ENCODE measurements at regions not wholly inside any gene's neighbourhood (a gene's known extent, or its start where the extent isn't known, plus 50 kb on each side); places are given as distances from the start of the nearest gene placed in this dataset.
"Not testable (repeated sequence)": the region's sequence is repeated elsewhere in the genome, so short reads cannot be mapped to it uniquely, and the experiment has no call there.

DNA sequence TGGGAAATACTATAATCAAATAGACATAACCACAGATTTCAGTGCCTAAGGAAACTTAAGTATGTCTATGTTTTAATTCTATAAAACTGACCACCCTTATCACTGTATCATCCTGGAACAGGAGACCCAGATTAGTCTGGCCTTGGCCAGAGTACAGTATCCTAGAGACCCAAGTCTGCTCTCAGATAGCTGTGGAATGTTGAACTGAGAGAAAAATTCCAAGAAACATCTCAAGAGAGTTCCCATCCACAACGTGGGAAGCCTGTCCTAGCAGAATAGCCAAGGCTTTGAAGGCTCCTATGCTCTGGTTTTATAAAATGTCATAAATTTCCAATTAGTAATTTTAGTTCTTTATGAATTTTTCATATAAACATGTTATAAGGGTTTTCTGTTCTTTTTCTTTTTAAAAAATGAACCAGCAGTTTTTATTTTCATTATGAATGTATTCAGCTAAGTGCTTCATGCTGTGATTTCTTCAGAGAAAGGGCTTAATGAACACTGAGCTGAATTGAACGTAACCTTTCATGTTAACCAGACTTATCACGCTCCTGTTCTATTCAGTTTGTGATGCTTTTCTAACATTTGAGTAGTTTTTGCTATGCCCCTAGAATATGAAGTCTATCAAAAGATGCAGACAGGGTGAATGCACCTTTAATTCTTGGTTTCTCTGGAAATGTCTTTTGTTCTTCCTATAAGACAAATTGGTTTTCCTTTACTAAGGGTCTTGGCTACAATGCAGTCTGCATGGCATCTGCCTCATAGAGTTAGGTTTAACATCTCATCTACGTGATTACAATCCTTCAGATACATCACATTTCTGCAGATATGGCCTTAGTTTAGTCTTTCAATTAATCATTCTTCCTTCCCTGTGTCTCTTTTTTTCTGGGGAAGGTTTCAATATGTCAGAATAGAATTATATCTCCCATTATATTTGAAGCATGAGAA is 230.8 kb downstream of the CYLC2 start:
- in situ Hi-C loops (cut with HindIII; ENCODE audit: low pct_ligation_motif_present, low pct_unique_long_range_greater_than_20kb, low sequenced_read_pairs) = no loop called here
- DNase-seq = no peak

DNA sequence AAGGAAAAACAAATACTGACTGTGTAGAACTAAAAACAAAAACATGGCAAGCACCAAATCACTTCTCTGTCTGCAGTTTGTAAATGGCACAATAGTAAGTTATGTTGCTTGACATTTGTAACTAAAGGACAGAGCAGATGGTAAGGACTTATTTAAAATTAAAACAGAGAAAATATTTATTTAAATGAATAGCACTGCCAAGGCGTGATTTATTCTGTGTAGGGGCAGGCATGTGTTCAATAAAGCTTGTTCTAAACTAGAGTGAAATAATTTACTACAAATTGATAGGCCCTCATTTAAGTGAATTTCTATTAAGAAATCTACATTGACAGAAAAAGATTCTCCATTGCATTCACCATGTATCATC is 231.5 kb downstream of the CYLC2 start:
- no peak for DNase-seq
- in situ Hi-C loops (cut with HindIII; ENCODE audit: low pct_ligation_motif_present, low pct_unique_long_range_greater_than_20kb, low sequenced_read_pairs) = no loop called here

DNA sequence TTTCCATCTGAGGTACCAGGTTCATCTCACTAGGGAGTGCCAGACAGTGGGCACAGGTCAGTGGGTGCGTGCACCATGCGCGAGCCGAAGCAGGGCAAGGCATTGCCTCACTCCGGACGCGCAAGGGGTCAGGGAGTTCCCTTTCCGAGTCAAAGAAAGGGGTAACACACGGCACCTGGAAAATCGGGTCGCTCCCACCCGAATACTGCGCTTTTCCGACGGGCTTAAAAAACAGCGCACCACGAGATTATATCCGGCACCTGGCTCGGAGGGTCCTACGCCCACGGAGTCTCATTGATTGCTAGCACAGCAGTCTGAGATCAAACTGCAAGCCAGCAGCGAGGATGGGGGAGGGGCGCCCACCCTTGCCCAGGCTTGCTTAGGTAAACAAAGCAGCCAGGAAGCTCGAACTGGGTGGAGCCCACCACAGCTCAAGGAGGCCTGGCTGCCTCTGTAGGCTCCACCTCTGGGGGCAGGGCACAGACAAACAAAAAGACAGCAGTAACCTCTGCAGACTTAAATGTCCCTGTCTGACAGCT is 242.5 kb downstream of the CYLC2 start:
- DNase-seq; in situ Hi-C loops (cut with HindIII; ENCODE audit: low pct_ligation_motif_present, low pct_unique_long_range_greater_than_20kb, low sequenced_read_pairs): not testable (repeated sequence)

DNA sequence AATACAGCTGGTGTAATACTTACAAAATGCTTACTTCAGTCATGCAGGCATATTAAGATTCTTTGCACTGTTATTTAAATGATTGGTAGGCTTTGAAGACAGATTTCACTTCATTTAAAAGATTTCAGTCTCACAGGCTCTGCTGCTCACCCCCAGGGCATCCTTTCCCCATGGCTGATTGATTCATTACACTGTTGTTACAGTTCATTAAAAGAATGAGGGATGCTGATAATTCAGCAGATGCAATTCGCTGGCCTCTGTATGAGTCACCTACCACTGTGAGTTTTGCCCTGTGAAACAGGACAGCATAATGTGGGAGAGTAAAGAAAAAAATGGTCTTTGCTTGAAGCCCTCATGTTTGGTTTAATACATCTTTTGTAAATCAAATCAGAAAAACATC is 246.9 kb downstream of the CYLC2 start:
- DNase-seq = no peak
- in situ Hi-C loops (cut with HindIII; ENCODE audit: low pct_ligation_motif_present, low pct_unique_long_range_greater_than_20kb, low sequenced_read_pairs) = no loop called here

DNA sequence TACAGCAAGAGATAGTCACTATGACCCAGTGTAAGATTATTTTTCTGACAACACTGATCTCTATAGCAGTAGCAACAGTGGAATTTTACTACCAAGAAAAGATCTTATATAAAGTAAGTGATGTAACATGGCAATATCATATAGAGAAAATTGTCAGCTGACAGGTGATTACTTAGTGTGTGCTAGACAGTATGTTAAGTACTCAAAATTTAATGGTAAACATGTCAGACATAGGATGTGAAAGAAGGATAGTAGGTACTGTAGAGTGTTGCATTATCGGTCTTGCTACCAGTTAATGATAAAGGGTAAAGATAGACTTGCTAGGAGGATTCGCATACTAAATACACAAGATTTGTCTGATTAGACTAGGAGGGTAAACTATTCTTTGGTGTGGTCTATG is 247.4 kb downstream of the CYLC2 start:
- in situ Hi-C loops (cut with HindIII; ENCODE audit: low pct_ligation_motif_present, low pct_unique_long_range_greater_than_20kb, low sequenced_read_pairs) = no loop called here

DNA sequence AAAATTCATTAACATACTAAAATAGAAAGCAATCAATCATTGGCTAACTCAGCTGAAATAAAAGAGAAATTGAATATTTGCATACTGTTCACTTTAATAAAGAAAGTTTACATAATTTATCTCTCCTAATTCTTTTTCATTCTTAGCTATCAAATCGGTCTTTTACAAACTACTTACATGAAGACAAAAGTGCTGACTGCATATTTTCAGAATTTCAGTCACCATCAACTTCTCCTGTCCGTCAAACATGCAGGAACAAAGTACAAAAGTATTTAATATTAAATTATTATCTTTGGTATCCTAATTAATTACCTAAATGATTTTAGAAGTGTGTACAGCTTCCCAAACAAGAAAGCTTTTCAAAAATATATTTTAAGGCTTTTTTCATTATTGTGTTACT is 248.4 kb downstream of the CYLC2 start:
- in situ Hi-C loops (cut with HindIII; ENCODE audit: low pct_ligation_motif_present, low pct_unique_long_range_greater_than_20kb, low sequenced_read_pairs) = no loop called here
- DNase-seq = no peak

More for the DNA sequence above, 247.4 kb downstream of the CYLC2 start:
- no peak for DNase-seq

DNA sequence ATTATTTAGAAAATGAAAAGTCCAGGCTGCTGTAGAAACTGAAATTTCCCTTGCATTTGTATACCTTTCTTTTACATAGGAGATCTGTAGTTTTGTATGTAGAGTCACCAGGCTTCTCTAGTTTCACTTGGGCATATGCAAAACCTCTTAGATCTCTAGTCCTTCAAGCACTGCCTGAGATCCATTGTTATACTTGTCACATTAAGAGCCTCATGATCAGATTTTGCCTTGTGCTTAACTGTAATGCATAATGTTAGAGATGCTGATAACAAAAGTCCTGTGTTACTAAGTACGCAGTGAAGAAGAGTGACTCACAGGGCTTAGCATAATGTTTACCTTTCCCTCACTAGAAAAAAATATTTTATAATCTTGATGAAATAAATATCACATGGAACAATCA is 250.2 kb downstream of the CYLC2 start:
- DNase-seq = no peak
- in situ Hi-C loops (cut with HindIII; ENCODE audit: low pct_ligation_motif_present, low pct_unique_long_range_greater_than_20kb, low sequenced_read_pairs) = no loop called here

DNA sequence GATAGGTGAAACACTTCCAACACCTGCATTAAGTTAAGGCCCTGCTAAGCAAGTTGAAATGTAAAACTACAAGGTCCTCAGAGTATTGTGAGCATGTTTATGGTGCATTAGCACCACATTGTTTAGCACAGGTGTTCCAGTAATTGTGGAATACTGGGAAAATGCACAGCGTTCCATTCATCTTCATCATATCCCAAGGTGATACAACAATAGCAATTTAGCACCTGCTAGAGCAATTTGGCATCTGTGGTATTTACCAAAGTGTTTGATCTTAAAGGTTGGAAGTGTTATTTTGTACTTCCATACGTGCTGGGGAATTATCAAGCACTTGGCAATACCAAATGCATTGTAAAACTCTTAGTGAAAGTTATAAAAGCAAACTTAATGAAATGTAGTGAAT is 266.8 kb downstream of the CYLC2 start:
- in situ Hi-C loops (cut with HindIII; ENCODE audit: low pct_ligation_motif_present, low pct_unique_long_range_greater_than_20kb, low sequenced_read_pairs) = no loop called here
- DNase-seq = no peak

DNA sequence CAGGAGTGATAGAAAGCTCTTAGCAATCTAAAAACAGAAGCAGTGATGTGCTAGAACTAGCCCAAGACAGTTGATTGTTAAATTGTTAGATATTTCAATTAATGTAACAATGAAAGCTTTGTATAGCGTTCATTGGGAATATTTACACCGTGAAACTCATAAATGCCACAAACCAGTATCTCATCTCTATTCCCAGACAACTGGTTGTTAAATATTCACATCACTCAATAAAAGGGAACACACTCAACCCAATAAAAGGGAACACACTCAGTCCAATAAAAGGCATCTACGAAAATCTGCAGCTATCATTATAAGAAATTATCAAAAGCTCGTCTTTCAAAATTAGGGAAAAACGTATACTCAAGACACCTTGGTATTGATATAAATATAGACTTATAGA is 270.9 kb downstream of the CYLC2 start:
- in situ Hi-C loops (cut with HindIII; ENCODE audit: low pct_ligation_motif_present, low pct_unique_long_range_greater_than_20kb, low sequenced_read_pairs) = no loop called here

DNA sequence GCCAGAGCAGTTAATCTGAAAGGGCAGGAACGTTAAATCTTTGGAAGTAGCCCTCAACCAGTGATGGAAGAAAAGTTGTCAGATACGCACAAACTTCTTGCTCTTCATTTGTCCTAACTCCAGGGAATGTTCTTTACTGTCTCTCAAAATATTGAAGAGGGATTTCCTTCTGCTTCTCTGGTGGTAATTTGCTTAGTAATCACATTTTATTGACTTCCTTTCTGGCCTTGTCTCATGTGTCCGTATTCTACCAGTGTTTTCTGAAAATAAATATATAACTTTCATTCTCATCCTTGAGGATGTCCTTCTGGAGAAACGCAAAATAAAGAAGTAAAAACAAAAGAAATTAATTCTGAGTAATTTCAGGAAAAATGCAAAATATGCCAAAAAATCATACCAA is 282.1 kb downstream of the CYLC2 start:
- no peak for DNase-seq
- in situ Hi-C loops (cut with HindIII; ENCODE audit: low pct_ligation_motif_present, low pct_unique_long_range_greater_than_20kb, low sequenced_read_pairs) = no loop called here

More for the DNA sequence above, 270.9 kb downstream of the CYLC2 start:
- no peak for DNase-seq

DNA sequence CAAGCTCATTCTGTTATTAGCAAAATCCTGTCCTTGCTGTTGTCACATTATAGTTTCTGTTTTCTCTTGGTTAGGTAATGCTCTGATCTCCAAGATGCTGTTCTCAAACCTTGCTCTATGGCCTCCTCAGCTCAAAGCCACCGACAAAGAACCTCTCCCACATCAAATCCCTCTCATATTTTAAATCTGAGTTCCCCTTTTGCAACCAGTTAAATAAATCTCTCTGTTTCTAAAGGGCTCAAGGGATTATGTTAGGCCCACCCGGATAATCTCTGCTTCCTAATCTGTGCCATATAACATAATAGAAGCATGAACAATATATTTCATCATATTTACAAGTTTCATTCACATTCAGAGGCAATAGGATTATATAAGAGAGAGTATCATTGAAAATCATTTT is 286.0 kb downstream of the CYLC2 start:
- in situ Hi-C loops (cut with HindIII; ENCODE audit: low pct_ligation_motif_present, low pct_unique_long_range_greater_than_20kb, low sequenced_read_pairs) = no loop called here
- DNase-seq = no peak

DNA sequence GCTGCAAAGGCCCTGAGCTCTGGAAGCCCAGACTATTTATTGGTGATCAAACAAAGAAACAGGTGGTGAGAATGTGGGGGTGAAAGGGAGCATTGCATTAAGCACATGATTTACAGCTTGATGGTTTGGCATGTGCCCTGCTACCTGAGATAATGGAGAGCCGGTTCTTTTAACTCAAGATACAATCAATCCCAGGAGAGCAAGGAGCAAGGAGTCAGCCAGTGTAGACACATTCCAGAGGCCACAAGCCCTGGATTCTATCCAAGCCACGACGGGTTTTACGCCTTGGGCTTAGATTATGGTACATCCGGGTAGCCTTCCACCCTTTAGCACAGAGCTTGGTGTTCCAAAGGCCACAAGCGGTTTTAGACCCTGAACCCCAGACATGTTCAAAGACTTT is 292.2 kb downstream of the CYLC2 start:
- no peak for DNase-seq
- in situ Hi-C loops (cut with HindIII; ENCODE audit: low pct_ligation_motif_present, low pct_unique_long_range_greater_than_20kb, low sequenced_read_pairs) = no loop called here

DNA sequence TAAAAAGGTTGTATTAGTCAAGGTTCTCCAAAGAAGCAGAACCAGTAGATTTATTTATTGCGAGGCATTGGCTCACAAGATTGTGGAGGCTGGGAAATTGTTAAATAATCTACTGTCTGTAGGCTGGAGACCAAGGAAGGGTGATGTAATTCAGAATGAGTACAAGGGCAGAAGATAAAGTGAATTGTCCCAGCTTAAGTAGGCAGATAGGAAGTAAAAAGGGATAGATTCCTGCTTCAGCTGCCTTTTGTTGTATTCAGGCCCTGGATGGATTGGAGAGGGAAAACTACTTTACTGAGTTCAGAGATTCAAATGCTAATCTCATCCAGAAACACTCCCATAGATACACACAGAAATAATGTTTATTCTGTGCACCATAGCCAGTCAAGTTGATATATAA is 301.1 kb downstream of the CYLC2 start:
- in situ Hi-C loops (cut with HindIII; ENCODE audit: low pct_ligation_motif_present, low pct_unique_long_range_greater_than_20kb, low sequenced_read_pairs) = no loop called here
- no peak for DNase-seq

DNA sequence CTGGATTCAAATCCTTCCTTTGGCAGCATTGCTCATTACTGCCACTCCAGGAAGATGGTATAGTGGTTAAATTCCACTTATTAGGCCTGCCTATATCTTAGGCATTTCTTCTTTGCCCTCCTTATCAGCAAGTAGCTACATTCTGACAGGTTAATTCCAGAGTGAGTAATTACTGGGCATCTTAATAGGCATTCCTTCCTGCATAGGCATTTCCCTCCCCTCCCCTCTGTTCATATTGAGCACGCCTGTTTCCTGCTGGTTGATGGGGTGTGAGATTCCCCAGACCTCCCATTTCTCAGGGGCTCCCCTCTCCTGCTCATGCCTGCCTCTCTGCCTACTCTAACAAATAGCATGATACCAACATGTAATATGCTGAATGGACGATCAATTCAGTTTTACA is 305.9 kb downstream of the CYLC2 start:
- in situ Hi-C loops (cut with HindIII; ENCODE audit: low pct_ligation_motif_present, low pct_unique_long_range_greater_than_20kb, low sequenced_read_pairs) = no loop called here
- DNase-seq = no peak

DNA sequence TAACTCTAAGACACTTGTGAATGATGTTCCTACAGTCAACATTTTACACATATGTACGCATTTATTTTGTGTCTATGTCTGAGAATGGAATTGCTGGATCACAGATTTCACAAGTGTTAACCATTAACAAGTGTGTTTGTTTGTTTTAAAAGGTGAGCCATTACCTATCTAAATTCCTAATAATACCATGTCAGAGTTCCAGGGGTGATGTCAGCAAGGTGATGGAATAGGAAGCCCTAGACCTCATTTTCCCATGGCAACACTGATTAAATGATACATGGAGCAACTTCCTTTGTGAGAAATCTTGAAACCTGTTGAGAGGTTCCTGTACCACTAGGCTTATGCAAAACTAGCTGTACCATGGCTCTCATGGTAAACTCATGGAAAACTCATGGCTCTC is 309.7 kb downstream of the CYLC2 start:
- DNase-seq = no peak
- in situ Hi-C loops (cut with HindIII; ENCODE audit: low pct_ligation_motif_present, low pct_unique_long_range_greater_than_20kb, low sequenced_read_pairs) = no loop called here

DNA sequence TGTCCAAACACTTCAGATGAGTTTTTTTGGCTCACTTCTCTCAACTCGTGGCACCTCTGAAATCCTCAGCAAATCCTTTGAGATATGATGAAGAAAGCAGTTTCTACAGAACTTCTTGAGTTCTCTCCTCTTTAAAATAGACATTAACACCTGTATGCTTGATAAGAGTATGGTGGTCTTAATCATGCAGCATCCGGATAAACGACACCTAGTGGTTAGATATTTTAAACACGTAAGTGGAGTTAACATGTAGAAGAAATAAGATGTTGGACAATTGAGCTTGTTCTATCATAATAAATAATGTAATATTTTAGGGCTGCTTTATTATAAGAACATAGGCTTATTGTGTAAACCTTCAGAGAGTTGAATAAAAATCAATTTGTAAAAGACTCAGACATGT is 324.8 kb downstream of the CYLC2 start:
- in situ Hi-C loops (cut with HindIII; ENCODE audit: low pct_ligation_motif_present, low pct_unique_long_range_greater_than_20kb, low sequenced_read_pairs) = no loop called here
- peak; percentile 6 for DNase-seq

DNA sequence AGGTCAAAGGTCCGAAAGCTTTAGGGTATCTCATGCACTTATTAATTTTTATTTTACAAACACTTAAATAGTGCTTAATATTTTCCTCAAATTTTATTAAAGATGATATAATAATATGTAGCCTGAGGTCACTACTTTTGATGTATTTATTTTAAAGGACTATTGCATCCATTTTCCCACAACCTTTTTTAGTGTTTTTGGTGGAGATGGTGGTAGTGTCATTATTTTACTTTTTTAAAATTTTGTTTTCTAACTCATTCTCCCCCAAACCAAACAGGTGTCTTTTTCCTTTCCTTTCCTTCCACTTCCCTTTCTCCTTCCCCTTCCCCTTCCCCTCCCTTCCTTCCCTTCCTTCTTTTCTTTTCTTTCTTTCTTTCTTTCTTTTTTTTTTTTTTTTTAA is 328.6 kb downstream of the CYLC2 start:
- in situ Hi-C loops (cut with HindIII; ENCODE audit: low pct_ligation_motif_present, low pct_unique_long_range_greater_than_20kb, low sequenced_read_pairs) = no loop called here

DNA sequence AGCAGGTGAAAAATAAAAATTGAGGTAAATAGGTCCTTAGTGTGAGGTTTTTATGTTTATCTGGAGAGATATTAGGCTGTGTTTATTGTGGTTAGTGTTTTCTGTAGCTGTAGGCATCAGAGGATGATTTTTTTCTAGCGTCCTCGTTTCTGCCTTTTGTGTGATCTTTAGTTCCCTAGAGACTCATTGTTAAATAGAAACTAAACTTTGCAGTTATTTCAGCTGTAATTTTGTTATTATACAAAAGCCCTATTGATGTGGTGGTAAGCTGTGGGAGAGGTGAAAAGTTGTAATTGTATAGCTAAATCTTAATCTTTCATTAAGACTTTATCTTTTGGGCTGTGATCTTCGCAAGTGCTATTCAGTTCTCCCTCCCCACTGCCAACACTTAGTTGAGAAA is 340.3 kb downstream of the CYLC2 start:
- no peak for DNase-seq
- in situ Hi-C loops (cut with HindIII; ENCODE audit: low pct_ligation_motif_present, low pct_unique_long_range_greater_than_20kb, low sequenced_read_pairs) = no loop called here

More for the DNA sequence above, 328.6 kb downstream of the CYLC2 start:
- DNase-seq = no peak

DNA sequence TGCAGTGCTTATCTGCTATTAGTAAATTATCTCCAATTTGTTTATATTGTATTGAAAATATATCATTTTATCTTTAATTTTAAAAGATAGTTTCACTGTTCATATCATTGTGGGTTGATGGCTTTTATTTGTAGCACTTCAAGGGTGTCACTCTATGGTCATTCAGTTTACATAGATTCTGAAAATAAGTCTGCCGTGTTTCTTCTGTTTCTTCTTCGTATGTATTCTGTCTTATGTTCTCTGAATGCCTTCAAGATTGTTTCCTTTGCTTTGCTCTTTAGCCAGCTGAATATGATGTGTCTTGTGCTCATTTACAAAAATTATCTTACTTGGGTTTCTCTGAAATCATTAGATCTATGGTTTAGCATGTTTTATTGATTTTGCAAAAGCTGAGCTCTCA is 359.9 kb downstream of the CYLC2 start:
- in situ Hi-C loops (cut with HindIII; ENCODE audit: low pct_ligation_motif_present, low pct_unique_long_range_greater_than_20kb, low sequenced_read_pairs) = no loop called here
- no peak for DNase-seq

DNA sequence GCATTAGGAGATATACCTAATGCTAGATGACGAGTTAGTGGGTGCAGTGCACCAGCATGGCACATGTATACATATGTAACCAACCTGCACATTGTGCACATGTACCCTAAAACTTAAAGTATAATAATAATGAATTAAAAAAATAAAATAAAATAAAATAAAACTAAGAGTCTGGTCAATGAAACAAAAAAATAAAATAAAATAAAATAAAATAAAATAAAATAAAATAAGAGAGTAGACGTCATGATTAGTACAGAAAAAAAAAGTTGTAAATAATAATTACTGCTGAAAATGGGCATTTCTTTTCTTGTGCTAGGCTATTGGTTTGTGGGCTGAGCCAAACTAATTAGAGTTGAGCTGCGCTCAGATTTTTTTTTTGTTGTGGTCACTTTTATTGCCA is 362.8 kb downstream of the CYLC2 start:
- DNase-seq; in situ Hi-C loops (cut with HindIII; ENCODE audit: low pct_ligation_motif_present, low pct_unique_long_range_greater_than_20kb, low sequenced_read_pairs): not testable (repeated sequence)
